Suprapubic skin (tissue), 4 donors: ENCODE measurements at regions not wholly inside any gene's neighbourhood (a gene's known extent, or its start where the extent isn't known, plus 50 kb on each side); places are given as distances from the start of the nearest gene placed in this dataset.

Experiments used
- DNase-seq, 2 donors: peaks; one replicate each; pipeline ENCODE4 v3.0.0-alpha.2; 2019; ENCODE audit warnings: low spot score in 2 of 2
- H3K27ac ChIP-seq: fragments of 200-600 bp; sonication (generic); one replicate; pipeline ENCODE4 v1.5.1; 2019
- H3K27me3 ChIP-seq: fragments of 200-600 bp; sonication (generic); one replicate; pipeline ENCODE4 v1.5.1; 2019
- H3K36me3 ChIP-seq: fragments of 200-600 bp; sonication (generic); one replicate; pipeline ENCODE4 v1.5.1; 2019
- H3K4me1 ChIP-seq: fragments of 200-600 bp; sonication (generic); one replicate; pipeline ENCODE4 v1.5.1; 2019
- H3K4me3 ChIP-seq: fragments of 200-600 bp; sonication (generic); one replicate; pipeline ENCODE4 v1.5.1; 2019; ENCODE audit warnings: mild to moderate bottlenecking
- H3K9me3 ChIP-seq: fragments of 200-600 bp; sonication (generic); one replicate; pipeline ENCODE4 v1.5.1; 2019
- CTCF ChIP-seq, 2 donors: fragments of 200-600 bp in 1 of 2; fragments of 450-650 bp in 1 of 2; sonication (generic) in 1 of 2; IDR thresholded peaks; one replicate each; pipeline ENCODE4 v1.5.1; 2016 to 2019; ENCODE audit warnings: antibody characterized with exemption in 2 of 2, mild to moderate bottlenecking in 1 of 2, moderate library complexity in 1 of 2
- EP300 ChIP-seq: sonication (generic); formaldehyde crosslinking; IDR thresholded peaks from one replicate; pipeline ENCODE4 v1.6.1; 2017; ENCODE audit warnings: antibody characterized with exemption
- POLR2A ChIP-seq, 2 donors: fragments of 450-650 bp; IDR thresholded peaks; one replicate each; pipeline ENCODE4 v1.6.1; 2017; ENCODE audit warnings: antibody characterized with exemption in 2 of 2, mild to moderate bottlenecking in 2 of 2, moderate library complexity in 2 of 2
- POLR2AphosphoS5 ChIP-seq, 3 donors: sonication (generic); formaldehyde crosslinking; IDR thresholded peaks; one replicate each; pipeline ENCODE4 v1.6.1; 2017; ENCODE audit warnings: antibody characterized with exemption in 3 of 3
- WGBS: methylation state at CpG from one replicate; pipeline ENCODE4 v1.1.5; 2018; 5-methylcytosine and 5-hydroxymethylcytosine counted together

DNA sequence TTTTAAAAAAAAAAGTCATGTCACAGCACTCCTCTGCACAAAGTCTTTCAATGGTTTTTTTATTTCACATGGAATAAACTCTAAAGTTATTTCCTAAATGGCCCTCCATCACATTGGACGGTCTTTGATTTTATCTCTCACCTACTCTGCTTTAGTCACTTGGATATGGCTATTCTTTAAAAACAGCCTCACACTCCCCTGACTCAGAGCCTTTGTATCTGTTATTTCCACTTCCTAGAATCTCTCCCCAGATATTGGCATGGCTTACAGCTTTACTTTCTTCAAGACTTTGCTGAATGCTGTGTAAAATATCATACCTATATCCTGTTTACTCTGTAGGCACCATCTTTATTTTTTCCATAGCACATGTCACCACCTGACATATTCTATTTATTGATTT lies 194.7 kb upstream of the MCHR2 start:
- no peak for TF ChIP-seq EP300
- TF ChIP-seq CTCF (IDR thresholded peaks at IDR 0.05) = no peak
- TF ChIP-seq POLR2A (IDR thresholded peaks at IDR 0.05) = no peak
- TF ChIP-seq POLR2AphosphoS5 (IDR thresholded peaks at IDR 0.05) = no peak
- no peak overlapping the region for H3K27ac ChIP-seq
- H3K9me3 ChIP-seq = no peaks in the 10 kb centered on the region
- H3K4me1 ChIP-seq = no peaks in the 10 kb centered on the region
- no peak overlapping the region for H3K4me3 ChIP-seq
- no peaks in the 10 kb centered on the region for H3K27me3 ChIP-seq
- no peak for DNase-seq
- 82% methylated on average over 1 of the region's 1 CpG for WGBS
- no peaks in the 10 kb centered on the region for H3K36me3 ChIP-seq

- DNase-seq = no peak
- H3K4me1 ChIP-seq = no peaks in the 10 kb centered on the region
- 89% methylated on average over 5 of the region's 5 CpGs for WGBS
These were observed 192.5 kb upstream of the MCHR2 start for GRCh38 chr6:100186552-100186951.

DNA sequence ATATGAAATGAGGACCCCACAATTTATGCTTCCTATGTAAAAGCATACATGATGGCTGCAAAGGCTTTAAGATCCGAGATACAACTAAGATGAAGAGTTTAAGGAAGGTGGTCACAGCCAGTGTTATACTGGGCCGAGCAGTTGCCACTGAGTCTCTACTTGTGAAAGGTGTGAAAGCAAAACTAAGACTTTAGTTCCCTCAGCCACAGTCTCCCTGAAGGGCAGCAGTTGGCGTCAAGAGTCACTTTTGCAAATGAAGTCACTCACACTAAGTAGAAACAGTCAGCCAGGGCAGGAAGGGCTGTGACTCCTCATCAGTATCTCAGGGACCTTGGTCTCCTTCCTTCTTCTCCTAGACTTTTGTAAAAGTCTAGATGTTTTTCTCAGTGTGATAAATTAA lies 191.6 kb upstream of the MCHR2 start:
- H3K36me3 ChIP-seq = no peaks in the 10 kb centered on the region
- H3K4me1 ChIP-seq = no peaks in the 10 kb centered on the region
- H3K27ac ChIP-seq = no peak overlapping the region
- no peak overlapping the region for H3K4me3 ChIP-seq
- TF ChIP-seq POLR2A (IDR thresholded peaks at IDR 0.05) = no peak
- no peak for TF ChIP-seq CTCF (IDR thresholded peaks at IDR 0.05)
- no peak for TF ChIP-seq POLR2AphosphoS5 (IDR thresholded peaks at IDR 0.05)
- no peak for TF ChIP-seq EP300
- 74% methylated on average over 3 of the region's 3 CpGs for WGBS
- H3K9me3 ChIP-seq = no peaks in the 10 kb centered on the region
- no peaks in the 10 kb centered on the region for H3K27me3 ChIP-seq
- no peak for DNase-seq

More at GRCh38 chr6:100186552-100186951, 192.5 kb upstream of the MCHR2 start:
- H3K36me3 ChIP-seq = no peaks in the 10 kb centered on the region
- no peaks in the 10 kb centered on the region for H3K9me3 ChIP-seq
- no peak overlapping the region for H3K27ac ChIP-seq
- no peaks in the 10 kb centered on the region for H3K27me3 ChIP-seq
- TF ChIP-seq POLR2A (IDR thresholded peaks at IDR 0.05) (no peak), EP300 (no peak)
- no peak overlapping the region for H3K4me3 ChIP-seq

DNA sequence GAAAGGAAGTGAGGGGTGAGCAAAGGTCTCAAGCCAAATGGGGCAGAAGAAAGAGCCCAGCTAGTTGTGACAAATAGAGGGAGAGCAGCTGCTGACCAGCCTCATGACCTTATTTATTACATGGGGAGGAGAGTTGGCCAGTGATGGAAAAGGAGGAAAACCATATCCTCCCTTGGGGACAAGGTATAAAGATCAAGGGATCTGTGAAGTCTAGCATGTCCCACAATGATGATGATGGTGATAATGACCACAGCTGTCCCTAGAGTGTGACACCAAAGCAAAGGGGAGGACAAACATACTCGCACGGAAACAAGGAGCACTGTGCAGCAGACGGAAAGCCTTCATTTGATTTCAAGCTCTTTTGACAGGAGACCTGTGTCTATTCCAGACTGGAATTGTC lies 190.4 kb upstream of the MCHR2 start:
- no peak overlapping the region for H3K4me3 ChIP-seq
- WGBS = 75% methylated on average over 3 of the region's 3 CpGs
- no peak overlapping the region for H3K27ac ChIP-seq
- H3K4me1 ChIP-seq = no peaks in the 10 kb centered on the region
- H3K36me3 ChIP-seq = no peaks in the 10 kb centered on the region
- no peaks in the 10 kb centered on the region for H3K27me3 ChIP-seq
- no peak for DNase-seq
- TF ChIP-seq EP300 = no peak
- no peak for TF ChIP-seq POLR2A (IDR thresholded peaks at IDR 0.05)
- no peak for TF ChIP-seq CTCF (IDR thresholded peaks at IDR 0.05)
- no peak for TF ChIP-seq POLR2AphosphoS5 (IDR thresholded peaks at IDR 0.05)
- H3K9me3 ChIP-seq = no peaks in the 10 kb centered on the region

DNA sequence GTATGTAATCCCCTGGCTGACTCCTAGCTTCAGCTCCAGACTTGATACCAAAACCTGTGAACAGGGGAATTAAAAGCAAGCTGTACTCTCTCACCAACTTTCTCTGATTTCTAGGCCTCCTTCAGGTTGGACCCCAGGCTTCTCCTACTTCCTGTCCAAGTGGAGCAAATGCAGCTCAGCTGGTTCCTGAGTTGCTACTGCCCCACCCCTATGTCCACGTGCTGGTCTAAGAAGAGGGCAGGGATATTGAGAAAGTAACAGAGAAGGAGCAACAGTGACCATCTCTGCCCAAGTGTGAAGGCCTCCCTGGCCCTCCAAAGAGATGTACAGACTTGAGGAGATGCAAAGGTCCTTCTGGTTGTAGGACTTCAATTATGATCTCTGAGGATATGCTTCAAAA lies 188.3 kb upstream of the MCHR2 start:
- H3K9me3 ChIP-seq = no peaks in the 10 kb centered on the region
- peaks cover 5% of the 10 kb centered on the region for H3K4me1 ChIP-seq
- DNase-seq = no peak
- TF ChIP-seq CTCF (IDR thresholded peaks at IDR 0.05) = no peak
- no peak for TF ChIP-seq POLR2AphosphoS5 (IDR thresholded peaks at IDR 0.05)
- no peak for TF ChIP-seq POLR2A (IDR thresholded peaks at IDR 0.05)
- TF ChIP-seq EP300 = no peak
- H3K27ac ChIP-seq = no peak overlapping the region
- no peaks in the 10 kb centered on the region for H3K36me3 ChIP-seq
- no peak overlapping the region for H3K4me3 ChIP-seq
- 54% methylated on average over 1 of the region's 1 CpG for WGBS
- no peaks in the 10 kb centered on the region for H3K27me3 ChIP-seq

- 87% methylated on average over 3 of the region's 3 CpGs for WGBS
- no peak for DNase-seq
- no peak for TF ChIP-seq CTCF (IDR thresholded peaks at IDR 0.05)
- no peak for TF ChIP-seq EP300
- no peak for TF ChIP-seq POLR2A (IDR thresholded peaks at IDR 0.05)
- no peak for TF ChIP-seq POLR2AphosphoS5 (IDR thresholded peaks at IDR 0.05)
- Histone ChIP-seq H3K27ac (no peak overlapping the region), H3K4me1 (peaks cover 10% of the 10 kb centered on the region), H3K9me3 (no peaks in the 10 kb centered on the region), H3K36me3 (no peaks in the 10 kb centered on the region), H3K27me3 (no peaks in the 10 kb centered on the region), H3K4me3 (no peak overlapping the region)
These were observed 187.3 kb upstream of the MCHR2 start for GRCh38 chr6:100181309-100181708.
